ENCODE measurements at regions not wholly inside any gene's neighbourhood (a gene's known extent, or its start where the extent isn't known, plus 50 kb on each side); places are given as distances from the start of the nearest gene placed in this dataset.

- ATAC-seq (ENCODE audit: low FRiP score in 2 of 2), result no peak
- Histone ChIP-seq H3K27me3 (no peaks in the 10 kb centered on the region), H3K4me1 (no peaks in the 10 kb centered on the region), H3K27ac (no peak overlapping the region), H3K36me3 (no peaks in the 10 kb centered on the region), H3K4me3 (no peak overlapping the region), H3K9me3 (no peaks in the 10 kb centered on the region)
- DNase-seq, result peak in 1 of 2 donors; percentile 4
- TF ChIP-seq EP300 (IDR thresholded peaks at IDR 0.05), result no peak
- TF ChIP-seq POLR2A (IDR thresholded peaks at IDR 0.05), result no peak
- TF ChIP-seq POLR2AphosphoS5 (IDR thresholded peaks at IDR 0.05), result no peak
- no peak for TF ChIP-seq CTCF (IDR thresholded peaks at IDR 0.05)
- 68 to 74% methylated on average over 12 of the region's 12 CpGs for WGBS, 2 donors
These were observed 159.9 kb upstream of the TENM4 start for GRCh38 chr11:79600711-79601110.

GRCh38 chr11:79594834-79595233 lies 154.0 kb upstream of the TENM4 start:
- no peak for DNase-seq
- no peak for ATAC-seq (ENCODE audit: low FRiP score in 2 of 2)

DNA sequence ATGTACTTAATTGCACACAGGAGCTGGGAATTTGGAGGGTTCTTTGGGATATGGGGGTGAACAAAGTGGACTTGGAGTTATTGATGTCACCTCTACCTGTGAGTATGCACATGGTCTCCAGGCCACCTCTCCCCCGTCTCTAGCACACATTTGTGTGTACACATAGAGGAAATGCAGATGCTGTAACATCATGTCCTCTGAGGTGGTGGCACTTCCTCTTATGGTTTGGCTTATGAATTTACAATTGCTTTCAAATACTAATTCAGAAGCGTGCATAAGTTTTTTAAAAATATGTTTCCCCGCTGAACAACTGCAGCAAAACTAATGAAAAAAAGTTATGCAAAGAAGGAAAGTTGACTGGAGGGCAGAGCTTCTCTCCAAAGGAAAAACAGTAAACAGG lies 152.0 kb upstream of the TENM4 start:
- H3K27ac ChIP-seq, result no peak overlapping the region
- no peak for DNase-seq
- TF ChIP-seq POLR2A (IDR thresholded peaks at IDR 0.05) (no peak), CTCF (IDR thresholded peaks at IDR 0.05) (no peak), POLR2AphosphoS5 (IDR thresholded peaks at IDR 0.05) (no peak)
- ATAC-seq (ENCODE audit: low FRiP score in 2 of 2), result no peak
- H3K27me3 ChIP-seq, result no peaks in the 10 kb centered on the region
- no peak overlapping the region for H3K4me3 ChIP-seq
- H3K4me1 ChIP-seq, result no peaks in the 10 kb centered on the region
- H3K36me3 ChIP-seq, result no peaks in the 10 kb centered on the region
- 58 to 79% methylated on average over 3 of the region's 3 CpGs for WGBS, 2 donors
- no peaks in the 10 kb centered on the region for H3K9me3 ChIP-seq

More at GRCh38 chr11:79594834-79595233, 154.0 kb upstream of the TENM4 start:
- no peaks in the 10 kb centered on the region for H3K36me3 ChIP-seq
- H3K9me3 ChIP-seq, result no peaks in the 10 kb centered on the region
- WGBS, 2 donors, result 45 to 53% methylated on average over 4 of the region's 4 CpGs
- H3K27me3 ChIP-seq, result no peaks in the 10 kb centered on the region
- H3K4me3 ChIP-seq, result no peak overlapping the region
- no peak overlapping the region for H3K27ac ChIP-seq
- TF ChIP-seq CTCF (IDR thresholded peaks at IDR 0.05), result no peak
- TF ChIP-seq POLR2A (IDR thresholded peaks at IDR 0.05), result no peak
- no peak for TF ChIP-seq EP300 (IDR thresholded peaks at IDR 0.05)
- no peak for TF ChIP-seq POLR2AphosphoS5 (IDR thresholded peaks at IDR 0.05)
- no peaks in the 10 kb centered on the region for H3K4me1 ChIP-seq

- Histone ChIP-seq H3K36me3 (no peaks in the 10 kb centered on the region), H3K27ac (no peak overlapping the region), H3K4me3 (no peak overlapping the region), H3K9me3 (no peaks in the 10 kb centered on the region), H3K4me1 (no peaks in the 10 kb centered on the region), H3K27me3 (no peaks in the 10 kb centered on the region)
- no peak for DNase-seq
- ATAC-seq (ENCODE audit: low FRiP score in 2 of 2), result no peak
- WGBS, 2 donors, result 36 to 39% methylated on average over 4 of the region's 4 CpGs
- no peak for TF ChIP-seq POLR2A (IDR thresholded peaks at IDR 0.05)
- no peak for TF ChIP-seq POLR2AphosphoS5 (IDR thresholded peaks at IDR 0.05)
- no peak for TF ChIP-seq EP300 (IDR thresholded peaks at IDR 0.05)
- TF ChIP-seq CTCF (IDR thresholded peaks at IDR 0.05), result no peak
These were observed 151.6 kb upstream of the TENM4 start for GRCh38 chr11:79592406-79592805.

- Histone ChIP-seq H3K4me1 (no peaks in the 10 kb centered on the region), H3K27me3 (no peaks in the 10 kb centered on the region), H3K36me3 (no peaks in the 10 kb centered on the region), H3K27ac (no peak overlapping the region), H3K4me3 (no peak overlapping the region), H3K9me3 (peaks cover 0 to 5% (median 0%) of the 10 kb centered on the region in 4 donors)
- TF ChIP-seq EP300 (IDR thresholded peaks at IDR 0.05), result no peak
- TF ChIP-seq POLR2A (IDR thresholded peaks at IDR 0.05), result no peak
- TF ChIP-seq POLR2AphosphoS5 (IDR thresholded peaks at IDR 0.05), result no peak
- TF ChIP-seq CTCF (IDR thresholded peaks at IDR 0.05), result no peak
- DNase-seq (no peak), ATAC-seq (ENCODE audit: low FRiP score in 2 of 2) (no peak)
- 70 to 72% methylated on average over 3 to 4 of the region's 4 CpGs for WGBS, 2 donors
These were observed 141.6 kb upstream of the TENM4 start for GRCh38 chr11:79582434-79582833.
